Neural progenitor cell (in vitro differentiated cells): ENCODE measurements at regions not wholly inside any gene's neighbourhood (a gene's known extent, or its start where the extent isn't known, plus 50 kb on each side); places are given as distances from the start of the nearest gene placed in this dataset.

Experiments used
- DNase-seq: peaks from one replicate; pipeline ENCODE4 v3.0.0-alpha.2; 2016; ENCODE audit warnings: low spot score
- H2AFZ ChIP-seq: fragments of 200-600 bp; sonication (generic); replicated peaks from 2 replicates; pipeline ENCODE4 v1.6.1; 2016; ENCODE audit warnings: antibody characterized with exemption
- H3F3A ChIP-seq: fragments of 200-600 bp; sonication (generic); 2 replicates; pipeline ENCODE4 v1.6.1; 2016; ENCODE audit warnings: antibody characterized with exemption, low read depth
- H3K27ac ChIP-seq: fragments of 200-600 bp; sonication (generic); 2 replicates; pipeline ENCODE4 v1.5.1; 2016; ENCODE audit warnings: mild to moderate bottlenecking
- H3K27me3 ChIP-seq: fragments of 200-600 bp; sonication (generic); 2 replicates; pipeline ENCODE4 v1.6.1; 2016; ENCODE audit warnings: mild to moderate bottlenecking, moderate library complexity
- H3K36me3 ChIP-seq: fragments of 200-600 bp; sonication (generic); 2 replicates; pipeline ENCODE4 v1.5.1; 2016
- H3K4me1 ChIP-seq: fragments of 200-600 bp; sonication (generic); 2 replicates; pipeline ENCODE4 v1.6.1; 2016; ENCODE audit warnings: mixed run types
- H3K4me2 ChIP-seq: fragments of 200-600 bp; sonication (generic); 2 replicates; pipeline ENCODE4 v1.6.1; 2016
- H3K4me3 ChIP-seq: fragments of 200-600 bp; sonication (generic); 2 replicates; pipeline ENCODE4 v1.5.1; 2016
- H3K79me2 ChIP-seq: fragments of 200-600 bp; sonication (generic); 2 replicates; pipeline ENCODE4 v1.6.1; 2016; ENCODE audit warnings: low read depth
- H3K9ac ChIP-seq: fragments of 200-600 bp; sonication (generic); 2 replicates; pipeline ENCODE4 v1.6.1; 2016
- H3K9me3 ChIP-seq: fragments of 200-600 bp; sonication (generic); 2 replicates; pipeline ENCODE4 v1.5.1; 2016; ENCODE audit warnings: low read depth
- H4K20me1 ChIP-seq: fragments of 200-600 bp; sonication (generic); 2 replicates; pipeline ENCODE4 v1.6.1; 2016; ENCODE audit warnings: low read depth
- H3K27ac Mint-ChIP-seq: 3 replicates; pipeline ENCODE4 v1.8.0; 2021; ENCODE audit warnings: mixed read lengths
- H3K27me3 Mint-ChIP-seq: 2 replicates; pipeline ENCODE4 v1.8.0; 2022; ENCODE audit warnings: low read depth, mild to moderate bottlenecking, inconsistent platforms, moderate library complexity, mixed read lengths; ENCODE audit not compliant: insufficient read depth
- H3K36me3 Mint-ChIP-seq: 3 replicates; pipeline ENCODE4 v1.8.0; 2021; ENCODE audit warnings: mixed read lengths
- H3K4me1 Mint-ChIP-seq: 3 replicates; pipeline ENCODE4 v1.8.0; 2021; ENCODE audit warnings: mixed read lengths
- H3K4me3 Mint-ChIP-seq: 3 replicates; pipeline ENCODE4 v1.8.0; 2021; ENCODE audit warnings: mild to moderate bottlenecking, moderate library complexity, mixed read lengths
- H3K9me3 Mint-ChIP-seq: 3 replicates; pipeline ENCODE4 v1.8.0; 2020; ENCODE audit warnings: mixed read lengths
- CTCF ChIP-seq: fragments of 200-600 bp; sonication (generic); IDR thresholded peaks from 2 replicates; pipeline ENCODE4 v1.5.1; 2017; ENCODE audit warnings: antibody characterized with exemption, mild to moderate bottlenecking
- EZH2 ChIP-seq: fragments of 200-600 bp; sonication (generic); IDR thresholded peaks from 2 replicates; pipeline ENCODE4 v1.6.1; 2017; ENCODE audit warnings: antibody characterized with exemption, mild to moderate bottlenecking, moderate library complexity
- EZH2phosphoT487 ChIP-seq: fragments of 200-600 bp; sonication (generic); IDR thresholded peaks from 2 replicates; pipeline ENCODE4 v1.6.1; 2017; ENCODE audit warnings: antibody characterized with exemption

GRCh38 chr16:66293932-66294331 is 72.6 kb upstream of the CDH5 start:
- no peaks in the 10 kb centered on the region for H3K79me2 ChIP-seq
- no peaks in the 10 kb centered on the region for H3K9me3 ChIP-seq
- no peak overlapping the region for H2AFZ ChIP-seq
- no peaks in the 10 kb centered on the region for H3K36me3 ChIP-seq
- no peak overlapping the region for H3K9ac ChIP-seq
- no peak overlapping the region for H3K4me2 ChIP-seq
- no peaks in the 10 kb centered on the region for H3K36me3 Mint-ChIP-seq
- peaks cover 6% of the 10 kb centered on the region for H3K27me3 Mint-ChIP-seq
- no peaks in the 10 kb centered on the region for H4K20me1 ChIP-seq
- H3K27me3 ChIP-seq = no peaks in the 10 kb centered on the region
- H3K9me3 Mint-ChIP-seq = no peaks in the 10 kb centered on the region
- H3K4me3 Mint-ChIP-seq = no peak overlapping the region
- no peak overlapping the region for H3K27ac ChIP-seq
- DNase-seq = no peak
- peaks cover 5% of the 10 kb centered on the region for H3K4me1 ChIP-seq
- H3F3A ChIP-seq = no peaks in the 10 kb centered on the region
- peaks cover 2% of the 10 kb centered on the region for H3K4me1 Mint-ChIP-seq
- no peak for TF ChIP-seq CTCF
- H3K27ac Mint-ChIP-seq = no peak overlapping the region
- no peak overlapping the region for H3K4me3 ChIP-seq

GRCh38 chr16:66293207-66293735 is 73.2 kb upstream of the CDH5 start:
- Histone ChIP-seq H3K27me3 (no peaks in the 10 kb centered on the region), H3K9ac (no peak overlapping the region), H3K4me1 (peaks cover 4% of the 10 kb centered on the region), H3K4me3 (no peak overlapping the region), H3K4me2 (no peak overlapping the region), H4K20me1 (no peaks in the 10 kb centered on the region), H3K79me2 (no peaks in the 10 kb centered on the region), H3K9me3 (no peaks in the 10 kb centered on the region), H2AFZ (no peak overlapping the region), H3F3A (no peaks in the 10 kb centered on the region), H3K36me3 (no peaks in the 10 kb centered on the region), H3K27ac (no peak overlapping the region)
- DNase-seq = no peak
- Mint-ChIP-seq H3K27ac (no peak overlapping the region), H3K9me3 (no peaks in the 10 kb centered on the region), H3K4me1 (peaks cover 2% of the 10 kb centered on the region), H3K36me3 (no peaks in the 10 kb centered on the region), H3K4me3 (no peak overlapping the region), H3K27me3 (peaks cover 6% of the 10 kb centered on the region)
- TF ChIP-seq CTCF (no peak), EZH2phosphoT487 (no peak), EZH2 (no peak)

- Histone ChIP-seq H3K27ac (no peak overlapping the region), H3K4me2 (no peak overlapping the region), H3K27me3 (no peaks in the 10 kb centered on the region), H3K79me2 (no peaks in the 10 kb centered on the region), H3K4me3 (no peak overlapping the region), H4K20me1 (no peaks in the 10 kb centered on the region), H3K4me1 (no peaks in the 10 kb centered on the region), H3K9me3 (no peaks in the 10 kb centered on the region), H2AFZ (no peak overlapping the region), H3K9ac (no peak overlapping the region), H3K36me3 (no peaks in the 10 kb centered on the region), H3F3A (no peaks in the 10 kb centered on the region)
- H3K27me3 Mint-ChIP-seq = peaks cover 8% of the 10 kb centered on the region
- H3K9me3 Mint-ChIP-seq = no peaks in the 10 kb centered on the region
- peaks cover 8% of the 10 kb centered on the region for H3K4me1 Mint-ChIP-seq
- TF ChIP-seq CTCF = no peak
- TF ChIP-seq EZH2 = no peak
- TF ChIP-seq EZH2phosphoT487 = no peak
- no peaks in the 10 kb centered on the region for H3K36me3 Mint-ChIP-seq
- H3K4me3 Mint-ChIP-seq = no peak overlapping the region
- no peak for DNase-seq
- H3K27ac Mint-ChIP-seq = no peak overlapping the region
Observed at GRCh38 chr16:66292241-66292935, 74.1 kb upstream of the CDH5 start.
